Glomerular visceral epithelial cell (primary cell): ENCODE measurements at regions not wholly inside any gene's neighbourhood (a gene's known extent, or its start where the extent isn't known, plus 50 kb on each side); places are given as distances from the start of the nearest gene placed in this dataset.
"Not testable (repeated sequence)": the region's sequence is repeated elsewhere in the genome, so short reads cannot be mapped to it uniquely, and the experiment has no call there.

Experiments used
- DNase-seq: peaks from one replicate; pipeline ENCODE4 v3.0.0-alpha.2; 2016; ENCODE audit errors: extremely low spot score

GRCh38 chr5:92561411-92561959 is 1019.5 kb downstream of the NR2F1-AS1 start:
- DNase-seq: no peak

- peak; percentile 71 for DNase-seq
Measured at GRCh38 chr5:92560698-92561401, 1020.2 kb downstream of the NR2F1-AS1 start.

GRCh38 chr5:92559781-92560180 is 1021.2 kb downstream of the NR2F1-AS1 start:
- DNase-seq: peak; percentile 53

GRCh38 chr5:92559331-92559730 is 1021.7 kb downstream of the NR2F1-AS1 start:
- no peak for DNase-seq

- no peak for DNase-seq
Measured at GRCh38 chr5:92556747-92557146, 1024.3 kb downstream of the NR2F1-AS1 start.

GRCh38 chr5:92554447-92555085 is 1026.5 kb downstream of the NR2F1-AS1 start:
- no peak for DNase-seq

- no peak for DNase-seq
Measured at GRCh38 chr5:92553326-92553725, 1027.7 kb downstream of the NR2F1-AS1 start.

- DNase-seq: peak; percentile 87
Measured at GRCh38 chr5:92552206-92553160, 1028.5 kb downstream of the NR2F1-AS1 start.

- peak; percentile 25 for DNase-seq
Measured at GRCh38 chr5:92548346-92548745, 1032.7 kb downstream of the NR2F1-AS1 start.

GRCh38 chr5:92544596-92544995 is 1036.4 kb downstream of the NR2F1-AS1 start:
- no peak for DNase-seq

- DNase-seq: no peak
Measured at GRCh38 chr5:92544036-92544435, 1037.0 kb downstream of the NR2F1-AS1 start.

GRCh38 chr5:92543201-92543600 is 1037.8 kb downstream of the NR2F1-AS1 start:
- no peak for DNase-seq

- DNase-seq: not testable (repeated sequence)
Measured at GRCh38 chr5:92542017-92542416, 1039.0 kb downstream of the NR2F1-AS1 start.

GRCh38 chr5:92527311-92528078 is 1053.5 kb downstream of the NR2F1-AS1 start:
- DNase-seq: no peak

GRCh38 chr5:92525131-92525530 is 1055.9 kb downstream of the NR2F1-AS1 start:
- DNase-seq: no peak

GRCh38 chr5:92519811-92520632 is 1061.0 kb downstream of the NR2F1-AS1 start:
- DNase-seq: no peak

GRCh38 chr5:92518318-92518904 is 1062.6 kb downstream of the NR2F1-AS1 start:
- peak; percentile 49 for DNase-seq

GRCh38 chr5:92514896-92515295 is 1066.1 kb downstream of the NR2F1-AS1 start:
- no peak for DNase-seq

GRCh38 chr5:92513067-92513466 is 1068.0 kb downstream of the NR2F1-AS1 start:
- no peak for DNase-seq

GRCh38 chr5:92508271-92508670 is 1072.7 kb downstream of the NR2F1-AS1 start:
- peak; percentile 8 for DNase-seq
